Stomach (tissue), 8 donors: ENCODE measurements at regions not wholly inside any gene's neighbourhood (a gene's known extent, or its start where the extent isn't known, plus 50 kb on each side); places are given as distances from the start of the nearest gene placed in this dataset.
A peak's percentile ranks its signal among the peaks of the same experiment; 100 is the strongest.

ENCODE experiments used
- DNase-seq, 2 donors: peaks; one replicate each; pipeline versions ENCODE4 v3.0.0 to v3.0.0-alpha.2; 2013 to 2019
- H3K27ac ChIP-seq, 5 donors: fragments of 200-600 bp in 4 of 5; sonication (generic) in 4 of 5; one replicate each; pipeline ENCODE4 v1.5.1; 2013 to 2019; ENCODE audit warnings: mild to moderate bottlenecking in 1 of 5, moderate library complexity in 1 of 5
- H3K27me3 ChIP-seq, 3 donors: fragments of 200-600 bp; sonication (generic); one replicate each; pipeline ENCODE4 v1.5.1; 2017 to 2019; ENCODE audit warnings: mixed run types in 1 of 3
- H3K36me3 ChIP-seq, 4 donors: fragments of 200-600 bp; sonication (generic); 1 replicate in 3 of 4; 2 replicates in 1 of 4; pipeline ENCODE4 v1.5.1; 2016 to 2019
- H3K4me1 ChIP-seq, 4 donors: fragments of 200-600 bp; sonication (generic); one replicate each; pipeline ENCODE4 v1.5.1; 2016 to 2019
- H3K4me3 ChIP-seq, 4 donors: fragments of 200-600 bp; sonication (generic) in 3 of 4; one replicate each; pipeline ENCODE4 v1.5.1; 2016 to 2019; ENCODE audit warnings: mild to moderate bottlenecking in 1 of 4
- H3K9me3 ChIP-seq, 4 donors: fragments of 200-600 bp; sonication (generic); one replicate each; pipeline ENCODE4 v1.5.1; 2016 to 2019
- EP300 ChIP-seq: sonication (generic); formaldehyde crosslinking; IDR thresholded peaks from one replicate; pipeline ENCODE4 v1.6.1; 2017; ENCODE audit warnings: antibody characterized with exemption
- POLR2A ChIP-seq, 4 donors: fragments of 450-650 bp; IDR thresholded peaks; one replicate each; pipeline ENCODE4 v1.6.1; 2016; ENCODE audit warnings: antibody characterized with exemption in 4 of 4, control low read depth in 2 of 4, mild to moderate bottlenecking in 1 of 4, moderate library complexity in 1 of 4
- POLR2AphosphoS5 ChIP-seq, 3 donors: sonication (generic); formaldehyde crosslinking; IDR thresholded peaks; one replicate each; pipeline ENCODE4 v1.6.1; 2016; ENCODE audit warnings: antibody characterized with exemption in 3 of 3
- WGBS, 5 donors: extraction: QIAGEN DNeasy Blood & Tissue Kit in 3 of 5; methylation state at CpG; one replicate each; pipeline versions ENCODE4 v1.1.5 to v1.1.7; 2013 to 2018; 5-methylcytosine and 5-hydroxymethylcytosine counted together
- intact Hi-C: fragments of 100-400 bp; cut with DNase I; formaldehyde crosslinking; loops from one replicate; pipeline ENCODE4 v1.15.1; 2023; ENCODE audit warnings: low total_unique reads
- TF ChIP-seq, protein P1 (sequence below), 7 experiments: fragments of 450-650 bp in 4 of 7; fragments of 200-600 bp in 3 of 7; sonication (generic) in 3 of 7; IDR thresholded peaks; one replicate each; pipeline ENCODE4 v1.5.1; 2016 to 2019; ENCODE audit warnings: antibody characterized with exemption in 7 of 7, control low read depth in 2 of 7, mild to moderate bottlenecking in 1 of 7
- donor health status: healthy with polysubstance abuse.
- donor health status: Bipolar disorder and iron deficiency.
- donor health status: healthy.

GRCh38 chr1:213423041-213423440, 372.0 kb downstream of the RPS6KC1 start:
- Histone ChIP-seq H3K4me1 (no peaks in the 10 kb centered on the region), H3K4me3 (no peak overlapping the region), H3K27ac (no peak overlapping the region), H3K9me3 (no peaks in the 10 kb centered on the region), H3K36me3 (no peaks in the 10 kb centered on the region), H3K27me3 (no peaks in the 10 kb centered on the region)
- 43 to 57% (median 51%) methylated on average over 4 of the region's 4 CpGs for WGBS, 5 donors
- no peak for TF ChIP-seq EP300
- no peak for TF ChIP-seq POLR2AphosphoS5 (IDR thresholded peaks at IDR 0.05)
- TF ChIP-seq, protein P1, sequence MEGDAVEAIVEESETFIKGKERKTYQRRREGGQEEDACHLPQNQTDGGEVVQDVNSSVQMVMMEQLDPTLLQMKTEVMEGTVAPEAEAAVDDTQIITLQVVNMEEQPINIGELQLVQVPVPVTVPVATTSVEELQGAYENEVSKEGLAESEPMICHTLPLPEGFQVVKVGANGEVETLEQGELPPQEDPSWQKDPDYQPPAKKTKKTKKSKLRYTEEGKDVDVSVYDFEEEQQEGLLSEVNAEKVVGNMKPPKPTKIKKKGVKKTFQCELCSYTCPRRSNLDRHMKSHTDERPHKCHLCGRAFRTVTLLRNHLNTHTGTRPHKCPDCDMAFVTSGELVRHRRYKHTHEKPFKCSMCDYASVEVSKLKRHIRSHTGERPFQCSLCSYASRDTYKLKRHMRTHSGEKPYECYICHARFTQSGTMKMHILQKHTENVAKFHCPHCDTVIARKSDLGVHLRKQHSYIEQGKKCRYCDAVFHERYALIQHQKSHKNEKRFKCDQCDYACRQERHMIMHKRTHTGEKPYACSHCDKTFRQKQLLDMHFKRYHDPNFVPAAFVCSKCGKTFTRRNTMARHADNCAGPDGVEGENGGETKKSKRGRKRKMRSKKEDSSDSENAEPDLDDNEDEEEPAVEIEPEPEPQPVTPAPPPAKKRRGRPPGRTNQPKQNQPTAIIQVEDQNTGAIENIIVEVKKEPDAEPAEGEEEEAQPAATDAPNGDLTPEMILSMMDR (IDR thresholded peaks at IDR 0.05), result no peak
- TF ChIP-seq POLR2A (IDR thresholded peaks at IDR 0.05), result no peak
- intact Hi-C loops, result no loop called here
- DNase-seq, result no peak

GRCh38 chr1:213423605-213424004, 372.6 kb downstream of the RPS6KC1 start:
- no peak for TF ChIP-seq POLR2A (IDR thresholded peaks at IDR 0.05)
- TF ChIP-seq EP300, result no peak
- TF ChIP-seq, protein P1 (IDR thresholded peaks at IDR 0.05), result no peak
- TF ChIP-seq POLR2AphosphoS5 (IDR thresholded peaks at IDR 0.05), result no peak
- Histone ChIP-seq H3K27me3 (no peaks in the 10 kb centered on the region), H3K27ac (no peak overlapping the region), H3K9me3 (no peaks in the 10 kb centered on the region), H3K36me3 (no peaks in the 10 kb centered on the region), H3K4me3 (no peak overlapping the region), H3K4me1 (no peaks in the 10 kb centered on the region)
- 61 to 84% (median 68%) methylated on average over 12 of the region's 12 CpGs for WGBS, 5 donors
- DNase-seq, result peak in 1 of 2 donors; percentile 22
- intact Hi-C loops, result no loop called here

DNA sequence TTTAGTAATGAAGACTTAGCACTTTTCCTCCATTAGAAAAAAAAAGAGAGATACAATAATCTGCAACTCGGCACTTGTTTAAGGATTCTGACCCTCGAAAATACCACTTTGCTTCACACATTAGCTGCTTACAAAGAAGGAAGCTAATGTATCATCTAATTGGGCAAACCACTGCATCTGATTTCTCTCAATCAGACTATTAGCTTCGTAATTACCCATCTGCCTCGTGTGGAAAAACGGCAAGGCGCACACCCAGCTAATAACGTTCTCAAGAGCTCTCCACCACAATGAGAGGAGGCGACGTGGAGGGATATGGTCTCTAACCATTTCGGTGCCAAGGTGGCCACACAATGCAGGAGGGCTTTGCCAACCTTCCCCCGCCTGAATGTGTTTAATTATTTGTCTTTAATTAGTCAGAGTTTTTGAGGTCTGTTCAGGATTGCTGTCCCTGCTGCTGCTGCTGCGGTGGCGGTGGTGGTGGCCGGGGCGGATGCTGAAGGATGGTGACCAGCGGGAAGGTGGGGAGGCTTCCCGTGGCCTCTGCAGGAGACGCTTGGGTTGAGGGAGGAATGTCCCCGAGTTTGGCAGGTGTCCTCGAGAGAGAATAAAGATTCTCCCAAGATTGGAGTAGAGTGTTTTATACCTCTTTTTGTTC, 374.5 kb downstream of the RPS6KC1 start:
- intact Hi-C loops, result no loop called here
- no peak overlapping the region for H3K4me3 ChIP-seq
- TF ChIP-seq POLR2AphosphoS5 (IDR thresholded peaks at IDR 0.05) (no peak), EP300 (no peak), POLR2A (IDR thresholded peaks at IDR 0.05) (no peak)
- TF ChIP-seq, protein P1 (IDR thresholded peaks at IDR 0.05), result no peak

DNA sequence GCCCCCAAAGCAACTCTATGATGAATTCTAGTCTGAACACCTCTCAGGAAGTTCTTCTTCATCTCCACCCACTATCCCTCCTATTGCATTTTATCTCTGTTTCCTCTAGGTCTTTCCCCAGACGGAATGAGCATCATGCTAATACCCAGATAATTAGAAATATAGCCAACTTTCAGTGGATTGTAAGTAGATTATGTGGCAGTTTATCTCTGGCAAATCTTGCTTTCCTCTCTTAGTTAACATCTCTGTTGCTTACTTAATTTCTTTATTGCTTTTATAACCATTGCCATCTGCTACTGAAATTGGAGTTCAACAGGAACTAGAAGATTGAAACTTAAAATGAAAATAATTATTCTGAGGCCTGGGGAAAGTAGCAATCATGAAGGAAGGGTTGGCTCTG, 378.6 kb downstream of the RPS6KC1 start:
- WGBS, 5 donors, result 44 to 90% (median 71%) methylated on average over 1 of the region's 1 CpG

More for the DNA sequence above, 374.5 kb downstream of the RPS6KC1 start:
- 88 to 93% (median 91%) methylated on average over 20 of the region's 20 CpGs for WGBS, 5 donors
- Histone ChIP-seq H3K27ac (no peak overlapping the region), H3K36me3 (no peaks in the 10 kb centered on the region), H3K9me3 (no peaks in the 10 kb centered on the region), H3K4me1 (no peaks in the 10 kb centered on the region), H3K27me3 (no peaks in the 10 kb centered on the region)
- DNase-seq, result no peak

More for the DNA sequence above, 378.6 kb downstream of the RPS6KC1 start:
- intact Hi-C loops, result no loop called here
- H3K4me1 ChIP-seq, result no peaks in the 10 kb centered on the region
- no peaks in the 10 kb centered on the region for H3K36me3 ChIP-seq
- no peak overlapping the region for H3K4me3 ChIP-seq
- H3K9me3 ChIP-seq, result no peaks in the 10 kb centered on the region
- DNase-seq, result no peak
- no peaks in the 10 kb centered on the region for H3K27me3 ChIP-seq
- H3K27ac ChIP-seq, result no peak overlapping the region
- TF ChIP-seq, protein P1 (IDR thresholded peaks at IDR 0.05), result no peak
- TF ChIP-seq EP300 (no peak), POLR2A (IDR thresholded peaks at IDR 0.05) (no peak), POLR2AphosphoS5 (IDR thresholded peaks at IDR 0.05) (no peak)
